Adrenal gland (tissue), 9 donors: ENCODE measurements at regions not wholly inside any gene's neighbourhood (a gene's known extent, or its start where the extent isn't known, plus 50 kb on each side); places are given as distances from the start of the nearest gene placed in this dataset.

ENCODE experiments used
- DNase-seq, 7 donors: peaks; one replicate each; pipeline ENCODE4 v3.0.0-alpha.2; 2019 to 2020
- H3K27ac ChIP-seq, 5 donors: fragments of 200-600 bp; sonication (generic) in 4 of 5; 1 replicate in 3 of 5; 2 replicates in 2 of 5; pipeline versions ENCODE4 v1.5.1 to v1.8.0; 2016 to 2020; ENCODE audit warnings: mild to moderate bottlenecking in 1 of 5
- H3K27me3 ChIP-seq: fragments of 200-600 bp; 2 replicates; pipeline ENCODE4 v1.8.0; 2021
- H3K36me3 ChIP-seq, 2 donors: fragments of 200-600 bp; replicated peaks in 1 of 2; 1 replicate in 1 of 2; 2 replicates in 1 of 2; pipeline versions ENCODE4 v1.5.1 to v1.8.0; 2018 to 2022
- H3K4me1 ChIP-seq, 2 donors: fragments of 200-600 bp; replicated peaks in 1 of 2; 1 replicate in 1 of 2; 2 replicates in 1 of 2; pipeline versions ENCODE4 v1.5.1 to v1.8.0; 2018 to 2021
- H3K4me3 ChIP-seq, 4 donors: fragments of 200-600 bp; sonication (generic) in 3 of 4; one replicate each; pipeline ENCODE4 v1.5.1; 2016 to 2018
- H3K9me3 ChIP-seq, 3 donors: fragments of 200-600 bp; sonication (generic) in 1 of 3; replicated peaks in 1 of 3; 1 replicate in 2 of 3; 2 replicates in 1 of 3; pipeline versions ENCODE4 v1.5.1 to v1.8.0; 2016 to 2021
- POLR2A ChIP-seq, 2 donors: fragments of 450-650 bp; IDR thresholded peaks; one replicate each; pipeline ENCODE4 v1.6.1; 2017; ENCODE audit warnings: antibody characterized with exemption in 2 of 2, mild to moderate bottlenecking in 2 of 2, moderate library complexity in 1 of 2
- WGBS, 4 donors: extraction: QIAGEN DNeasy Blood & Tissue Kit in 2 of 4; methylation state at CpG; one replicate each; pipeline versions ENCODE4 v1.1.5 to v1.1.7; 2013 to 2017; 5-methylcytosine and 5-hydroxymethylcytosine counted together
- intact Hi-C, 2 donors: fragments of 100-400 bp; cut with DNase I; formaldehyde crosslinking; loops; one replicate each; pipeline versions ENCODE4 v1.14.1 to v1.15.0; 2022 to 2023
- TF ChIP-seq, protein P1 (sequence below), 6 experiments: fragments of 450-650 bp in 4 of 6; fragments of 200-600 bp in 2 of 6; sonication (generic) in 1 of 6; IDR thresholded peaks; 1 replicate in 5 of 6; 2 replicates in 1 of 6; pipeline versions ENCODE4 v1.5.1 to v1.8.0; 2016 to 2021; ENCODE audit warnings: antibody characterized with exemption in 6 of 6, mild to moderate bottlenecking in 2 of 6, moderate library complexity in 1 of 6
- donor health status: healthy with polysubstance abuse.
- donor health status: Bipolar disorder and iron deficiency.
- donor health status: DM: yes; HTN: yes; CAD: no.
- donor health status: DM: no; HTN: no; CAD: no.
- donor health status: DM: no; HTN: no; CAD: no.

DNA sequence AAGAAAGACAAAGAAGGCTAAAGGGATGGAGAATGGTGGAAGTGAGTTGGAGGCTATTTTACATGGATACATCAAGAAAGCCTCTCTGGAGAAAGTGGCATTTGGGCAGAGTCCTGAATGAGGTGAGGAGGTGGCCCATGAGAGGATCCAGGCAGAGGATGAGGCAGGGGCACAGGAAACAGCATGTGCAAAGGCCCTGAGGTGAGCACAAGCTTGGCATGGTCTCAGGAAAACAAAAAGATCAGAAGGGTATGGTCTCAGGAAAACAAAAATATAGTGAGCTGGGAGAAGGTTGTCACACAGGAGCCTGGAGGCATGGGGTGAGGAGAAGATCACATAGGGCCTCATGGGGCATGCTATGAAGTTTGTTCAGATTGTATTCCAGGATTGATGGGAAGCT, 62.1 kb upstream of the F3 start:
- peak in 1 of 7 donors; percentile 25 for DNase-seq
- Histone ChIP-seq H3K36me3 (no peaks in the 10 kb centered on the region), H3K27me3 (no peaks in the 10 kb centered on the region), H3K9me3 (no peaks in the 10 kb centered on the region), H3K4me3 (no peak overlapping the region), H3K27ac (no peak overlapping the region), H3K4me1 (no peaks in the 10 kb centered on the region)
- TF ChIP-seq, protein P1, sequence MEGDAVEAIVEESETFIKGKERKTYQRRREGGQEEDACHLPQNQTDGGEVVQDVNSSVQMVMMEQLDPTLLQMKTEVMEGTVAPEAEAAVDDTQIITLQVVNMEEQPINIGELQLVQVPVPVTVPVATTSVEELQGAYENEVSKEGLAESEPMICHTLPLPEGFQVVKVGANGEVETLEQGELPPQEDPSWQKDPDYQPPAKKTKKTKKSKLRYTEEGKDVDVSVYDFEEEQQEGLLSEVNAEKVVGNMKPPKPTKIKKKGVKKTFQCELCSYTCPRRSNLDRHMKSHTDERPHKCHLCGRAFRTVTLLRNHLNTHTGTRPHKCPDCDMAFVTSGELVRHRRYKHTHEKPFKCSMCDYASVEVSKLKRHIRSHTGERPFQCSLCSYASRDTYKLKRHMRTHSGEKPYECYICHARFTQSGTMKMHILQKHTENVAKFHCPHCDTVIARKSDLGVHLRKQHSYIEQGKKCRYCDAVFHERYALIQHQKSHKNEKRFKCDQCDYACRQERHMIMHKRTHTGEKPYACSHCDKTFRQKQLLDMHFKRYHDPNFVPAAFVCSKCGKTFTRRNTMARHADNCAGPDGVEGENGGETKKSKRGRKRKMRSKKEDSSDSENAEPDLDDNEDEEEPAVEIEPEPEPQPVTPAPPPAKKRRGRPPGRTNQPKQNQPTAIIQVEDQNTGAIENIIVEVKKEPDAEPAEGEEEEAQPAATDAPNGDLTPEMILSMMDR (IDR thresholded peaks at IDR 0.05), result no peak
- TF ChIP-seq POLR2A (IDR thresholded peaks at IDR 0.05), result no peak
- intact Hi-C loops, result loop anchor here (5.0 to 10.0 kb wide), 2 partner anchors 69 to 204 kb away; no protein-coding TSS in a partner anchor

DNA sequence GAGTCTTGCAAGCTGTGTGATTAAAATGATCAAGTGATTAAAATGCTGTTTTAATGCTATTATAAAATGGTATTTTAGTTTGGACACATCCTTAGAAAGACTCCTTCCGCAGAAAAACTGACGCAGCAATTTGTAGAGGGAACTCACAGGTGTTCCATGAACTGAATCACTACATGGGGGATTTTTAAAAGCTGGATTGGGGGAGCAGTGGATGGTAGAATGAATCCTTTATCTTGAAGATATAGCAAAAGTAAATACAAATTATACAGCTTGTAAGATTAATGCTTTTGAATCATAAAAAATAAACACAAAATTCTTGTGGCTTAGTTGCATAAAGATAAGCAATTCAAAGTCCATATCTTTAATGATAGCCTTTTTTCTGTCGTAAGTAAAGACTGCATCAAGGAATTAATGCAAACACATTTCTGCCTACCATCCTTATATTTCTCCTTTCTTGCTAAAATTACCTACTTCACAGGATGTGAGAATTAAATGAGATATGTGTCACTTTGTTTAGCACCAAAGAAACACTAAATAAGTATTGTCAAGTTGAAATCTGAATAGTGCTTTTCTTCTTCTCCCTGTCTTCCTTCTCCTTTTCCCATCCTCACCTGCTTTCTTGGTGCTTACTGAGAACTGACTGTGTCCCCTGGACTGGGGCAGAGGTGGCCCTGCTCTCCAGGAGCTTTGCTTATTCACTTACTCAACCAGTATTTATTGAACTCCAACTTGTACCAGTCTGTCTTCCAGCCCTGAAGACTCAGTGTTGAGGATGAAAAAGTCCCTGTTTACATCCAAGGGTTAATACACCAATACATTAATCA, 61.5 kb upstream of the F3 start:
- no peaks in the 10 kb centered on the region for H3K36me3 ChIP-seq
- no peak overlapping the region for H3K27ac ChIP-seq
- 72 to 78% (median 75%) methylated on average over 3 of the region's 3 CpGs for WGBS, 4 donors
- intact Hi-C loops, result loop anchor here (5.0 to 10.0 kb wide), 2 partner anchors 68 to 204 kb away; no protein-coding TSS in a partner anchor
- no peaks in the 10 kb centered on the region for H3K27me3 ChIP-seq
- no peaks in the 10 kb centered on the region for H3K4me1 ChIP-seq
- peak in 1 of 7 donors; percentile 5 for DNase-seq
- no peak overlapping the region for H3K4me3 ChIP-seq
- TF ChIP-seq, protein P1 (IDR thresholded peaks at IDR 0.05), result no peak
- no peak for TF ChIP-seq POLR2A (IDR thresholded peaks at IDR 0.05)
- no peaks in the 10 kb centered on the region for H3K9me3 ChIP-seq

DNA sequence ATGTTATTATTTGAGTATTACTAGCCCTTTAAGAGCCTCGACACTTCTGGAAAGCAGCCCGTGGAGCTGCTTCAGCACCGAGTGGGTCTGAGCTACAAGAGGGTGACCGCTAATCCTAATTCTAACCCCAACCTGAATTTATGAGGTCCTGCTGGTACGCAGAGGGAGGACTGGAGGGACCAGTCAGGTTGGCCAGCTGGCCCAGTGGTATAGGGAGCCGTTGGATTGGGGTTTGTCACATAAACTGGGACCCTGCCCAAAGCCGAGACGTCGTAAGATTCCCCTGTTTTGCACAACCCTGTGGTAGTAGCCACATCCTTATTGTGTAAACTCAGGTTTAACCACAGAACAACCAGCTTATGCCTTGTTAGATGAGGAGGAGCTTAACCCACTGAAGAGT, 60.8 kb upstream of the F3 start:
- intact Hi-C loops, result loop anchor here (5.0 to 10.0 kb wide), 2 partner anchors 68 to 205 kb away; no protein-coding TSS in a partner anchor
- no peak overlapping the region for H3K4me3 ChIP-seq
- DNase-seq, result peak in 2 of 7 donors; percentile 17 to 52
- WGBS, 4 donors, result 52 to 67% (median 60%) methylated on average over 9 of the region's 9 CpGs
- no peaks in the 10 kb centered on the region for H3K27me3 ChIP-seq
- H3K36me3 ChIP-seq, result no peaks in the 10 kb centered on the region
- no peaks in the 10 kb centered on the region for H3K4me1 ChIP-seq
- no peaks in the 10 kb centered on the region for H3K9me3 ChIP-seq
- TF ChIP-seq, protein P1 (IDR thresholded peaks at IDR 0.05), result no peak
- no peak overlapping the region for H3K27ac ChIP-seq

DNA sequence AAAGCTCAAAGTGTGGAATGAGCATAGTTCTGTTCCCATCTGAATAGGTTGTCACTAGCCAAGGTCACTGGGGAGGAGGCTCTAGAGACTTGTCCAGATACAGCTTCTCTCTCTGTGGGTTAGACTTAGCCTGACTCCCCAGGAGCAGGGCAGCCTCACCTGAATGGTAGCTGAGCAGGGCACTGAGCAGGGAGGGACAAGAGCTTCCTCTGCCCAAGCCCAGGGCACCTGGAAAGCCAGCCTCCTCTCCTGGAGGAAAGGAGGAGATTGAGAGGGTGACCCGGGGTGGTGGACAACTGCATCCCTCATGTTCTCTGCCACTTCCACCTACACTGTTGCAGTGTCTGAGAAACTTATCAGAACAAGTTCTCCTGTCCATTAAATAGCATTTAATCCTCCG, 59.0 kb upstream of the F3 start:
- Histone ChIP-seq H3K36me3 (no peaks in the 10 kb centered on the region), H3K4me1 (no peaks in the 10 kb centered on the region), H3K27ac (no peak overlapping the region), H3K4me3 (no peak overlapping the region), H3K27me3 (no peaks in the 10 kb centered on the region), H3K9me3 (no peaks in the 10 kb centered on the region)
- 71 to 83% (median 77%) methylated on average over 2 of the region's 2 CpGs for WGBS, 4 donors
- no peak for TF ChIP-seq POLR2A (IDR thresholded peaks at IDR 0.05)
- TF ChIP-seq, protein P1 (IDR thresholded peaks at IDR 0.05), result no peak
- peak in 1 of 7 donors; percentile 38 for DNase-seq
- intact Hi-C loops, result loop anchor here (5.0 to 10.0 kb wide), 2 partner anchors 66 to 207 kb away; no protein-coding TSS in a partner anchor
